HL-60 (cell line): ENCODE measurements at regions not wholly inside any gene's neighbourhood (a gene's known extent, or its start where the extent isn't known, plus 50 kb on each side); places are given as distances from the start of the nearest gene placed in this dataset.
"Not testable (repeated sequence)": the region's sequence is repeated elsewhere in the genome, so short reads cannot be mapped to it uniquely, and the experiment has no call there.

ENCODE experiments used
- DNase-seq, 2 experiments: peaks; one replicate each; pipeline ENCODE4 v3.0.0-alpha.2; 2010 to 2020; ENCODE audit warnings: low read depth in 1 of 2, low spot score in 1 of 2
- H3K27ac ChIP-seq: fragments of 250-450 bp; sonication (Bioruptor Pico); replicated peaks from 2 replicates; pipeline ENCODE4 v1.5.1; 2020; ENCODE audit warnings: mild to moderate bottlenecking, moderate library complexity
- H3K27me3 ChIP-seq: fragments of 250-450 bp; sonication (Bioruptor Pico); 2 replicates; pipeline ENCODE4 v1.5.1; 2021; ENCODE audit warnings: mild to moderate bottlenecking, moderate library complexity; ENCODE audit not compliant: insufficient read depth, poor library complexity, severe bottlenecking
- H3K4me3 ChIP-seq: replicated peaks from 2 replicates; pipeline ENCODE4 v1.5.1; 2011; ENCODE audit warnings: mild to moderate bottlenecking, control low read depth, low read length; ENCODE audit not compliant: insufficient read depth
- GABPA ChIP-seq: IDR thresholded peaks from 2 replicates; pipeline ENCODE4 v1.6.1; 2012; ENCODE audit warnings: low read depth
- POLR2AphosphoS5 ChIP-seq: IDR thresholded peaks from 2 replicates; pipeline ENCODE4 v1.6.1; 2012; ENCODE audit warnings: low read depth
- SPI1 ChIP-seq: IDR thresholded peaks from 2 replicates; pipeline ENCODE4 v1.6.1; 2012; ENCODE audit warnings: low read depth, mild to moderate bottlenecking, borderline replicate concordance
- TF ChIP-seq, protein P1 (sequence below): IDR thresholded peaks from 2 replicates; pipeline ENCODE4 v1.6.1; 2012; ENCODE audit warnings: low read depth; ENCODE audit not compliant: insufficient replicate concordance
- TF ChIP-seq, protein P2 (sequence below): IDR thresholded peaks from one replicate; pipeline ENCODE4 v1.5.1; 2011; ENCODE audit warnings: low read length, control low read depth, inconsistent platforms; ENCODE audit not compliant: insufficient read depth

DNA sequence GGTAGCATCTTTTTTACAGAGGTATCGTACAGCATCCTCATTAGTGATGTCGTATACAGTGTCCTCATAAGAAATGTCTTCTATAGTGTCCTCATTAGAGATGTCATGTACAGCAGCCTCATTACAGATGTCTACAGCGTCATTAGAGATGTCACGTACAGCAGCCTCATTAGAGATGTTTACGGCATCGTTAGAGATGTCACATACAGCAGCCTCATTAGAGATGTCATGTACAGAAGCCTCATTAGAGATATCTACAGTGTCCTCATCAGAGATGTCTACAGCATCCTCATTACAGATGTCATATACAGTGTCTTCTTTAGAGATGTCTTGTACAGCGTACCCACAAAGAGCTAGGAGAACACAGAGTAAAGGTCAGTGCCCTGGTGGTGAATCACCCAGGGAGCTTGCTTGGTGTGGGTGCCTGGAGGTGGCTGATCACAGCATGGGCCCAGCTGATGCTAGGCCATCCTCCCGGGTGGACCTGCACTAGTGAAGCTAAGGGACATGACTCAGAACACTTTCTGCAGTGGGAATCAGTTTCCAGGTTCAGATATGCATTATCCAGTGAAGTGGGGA lies 109.2 kb downstream of the IGLL1 start:
- DNase-seq: no peak
- no peak for TF ChIP-seq POLR2AphosphoS5
- no peak for TF ChIP-seq SPI1
- TF ChIP-seq, protein P1, sequence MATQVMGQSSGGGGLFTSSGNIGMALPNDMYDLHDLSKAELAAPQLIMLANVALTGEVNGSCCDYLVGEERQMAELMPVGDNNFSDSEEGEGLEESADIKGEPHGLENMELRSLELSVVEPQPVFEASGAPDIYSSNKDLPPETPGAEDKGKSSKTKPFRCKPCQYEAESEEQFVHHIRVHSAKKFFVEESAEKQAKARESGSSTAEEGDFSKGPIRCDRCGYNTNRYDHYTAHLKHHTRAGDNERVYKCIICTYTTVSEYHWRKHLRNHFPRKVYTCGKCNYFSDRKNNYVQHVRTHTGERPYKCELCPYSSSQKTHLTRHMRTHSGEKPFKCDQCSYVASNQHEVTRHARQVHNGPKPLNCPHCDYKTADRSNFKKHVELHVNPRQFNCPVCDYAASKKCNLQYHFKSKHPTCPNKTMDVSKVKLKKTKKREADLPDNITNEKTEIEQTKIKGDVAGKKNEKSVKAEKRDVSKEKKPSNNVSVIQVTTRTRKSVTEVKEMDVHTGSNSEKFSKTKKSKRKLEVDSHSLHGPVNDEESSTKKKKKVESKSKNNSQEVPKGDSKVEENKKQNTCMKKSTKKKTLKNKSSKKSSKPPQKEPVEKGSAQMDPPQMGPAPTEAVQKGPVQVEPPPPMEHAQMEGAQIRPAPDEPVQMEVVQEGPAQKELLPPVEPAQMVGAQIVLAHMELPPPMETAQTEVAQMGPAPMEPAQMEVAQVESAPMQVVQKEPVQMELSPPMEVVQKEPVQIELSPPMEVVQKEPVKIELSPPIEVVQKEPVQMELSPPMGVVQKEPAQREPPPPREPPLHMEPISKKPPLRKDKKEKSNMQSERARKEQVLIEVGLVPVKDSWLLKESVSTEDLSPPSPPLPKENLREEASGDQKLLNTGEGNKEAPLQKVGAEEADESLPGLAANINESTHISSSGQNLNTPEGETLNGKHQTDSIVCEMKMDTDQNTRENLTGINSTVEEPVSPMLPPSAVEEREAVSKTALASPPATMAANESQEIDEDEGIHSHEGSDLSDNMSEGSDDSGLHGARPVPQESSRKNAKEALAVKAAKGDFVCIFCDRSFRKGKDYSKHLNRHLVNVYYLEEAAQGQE: no peak
- no peak for TF ChIP-seq GABPA
- TF ChIP-seq, protein P2, sequence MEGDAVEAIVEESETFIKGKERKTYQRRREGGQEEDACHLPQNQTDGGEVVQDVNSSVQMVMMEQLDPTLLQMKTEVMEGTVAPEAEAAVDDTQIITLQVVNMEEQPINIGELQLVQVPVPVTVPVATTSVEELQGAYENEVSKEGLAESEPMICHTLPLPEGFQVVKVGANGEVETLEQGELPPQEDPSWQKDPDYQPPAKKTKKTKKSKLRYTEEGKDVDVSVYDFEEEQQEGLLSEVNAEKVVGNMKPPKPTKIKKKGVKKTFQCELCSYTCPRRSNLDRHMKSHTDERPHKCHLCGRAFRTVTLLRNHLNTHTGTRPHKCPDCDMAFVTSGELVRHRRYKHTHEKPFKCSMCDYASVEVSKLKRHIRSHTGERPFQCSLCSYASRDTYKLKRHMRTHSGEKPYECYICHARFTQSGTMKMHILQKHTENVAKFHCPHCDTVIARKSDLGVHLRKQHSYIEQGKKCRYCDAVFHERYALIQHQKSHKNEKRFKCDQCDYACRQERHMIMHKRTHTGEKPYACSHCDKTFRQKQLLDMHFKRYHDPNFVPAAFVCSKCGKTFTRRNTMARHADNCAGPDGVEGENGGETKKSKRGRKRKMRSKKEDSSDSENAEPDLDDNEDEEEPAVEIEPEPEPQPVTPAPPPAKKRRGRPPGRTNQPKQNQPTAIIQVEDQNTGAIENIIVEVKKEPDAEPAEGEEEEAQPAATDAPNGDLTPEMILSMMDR: no peak
- Histone ChIP-seq H3K27me3 (no peaks in the 10 kb centered on the region), H3K27ac (no peak overlapping the region), H3K4me3 (no peak overlapping the region)

DNA sequence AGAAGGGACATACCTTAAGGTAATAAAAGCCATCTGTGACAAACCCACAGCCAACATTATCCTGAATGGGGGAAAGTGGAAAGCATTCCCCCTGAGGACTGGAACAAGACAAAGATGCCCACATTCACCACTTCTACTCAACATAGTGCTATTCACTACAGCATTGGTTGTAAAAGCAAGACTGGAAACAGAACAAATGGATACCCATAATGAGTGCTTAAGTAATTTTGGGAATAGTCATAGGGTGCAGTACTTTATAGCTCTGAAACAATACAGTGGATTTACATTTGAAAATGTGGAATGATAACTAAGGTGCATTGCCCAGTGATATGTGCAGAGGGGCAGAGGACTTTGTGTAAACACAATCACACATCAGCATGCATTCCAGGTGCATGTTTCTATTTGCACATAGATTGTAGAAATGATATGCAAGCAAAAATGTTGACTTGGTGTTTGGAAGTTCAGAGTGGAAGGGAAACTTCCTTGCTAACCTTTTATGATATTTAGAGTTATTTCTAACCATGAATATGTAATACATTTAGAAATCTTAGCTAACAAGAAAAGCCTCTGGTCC lies 112.3 kb downstream of the IGLL1 start:
- DNase-seq: no peak
- TF ChIP-seq GABPA: no peak
- TF ChIP-seq, protein P1: no peak
- no peak for TF ChIP-seq POLR2AphosphoS5
- TF ChIP-seq SPI1: no peak
- TF ChIP-seq, protein P2: no peak
- H3K27ac ChIP-seq: no peak overlapping the region
- no peak overlapping the region for H3K4me3 ChIP-seq
- H3K27me3 ChIP-seq: peaks cover 4% of the 10 kb centered on the region

DNA sequence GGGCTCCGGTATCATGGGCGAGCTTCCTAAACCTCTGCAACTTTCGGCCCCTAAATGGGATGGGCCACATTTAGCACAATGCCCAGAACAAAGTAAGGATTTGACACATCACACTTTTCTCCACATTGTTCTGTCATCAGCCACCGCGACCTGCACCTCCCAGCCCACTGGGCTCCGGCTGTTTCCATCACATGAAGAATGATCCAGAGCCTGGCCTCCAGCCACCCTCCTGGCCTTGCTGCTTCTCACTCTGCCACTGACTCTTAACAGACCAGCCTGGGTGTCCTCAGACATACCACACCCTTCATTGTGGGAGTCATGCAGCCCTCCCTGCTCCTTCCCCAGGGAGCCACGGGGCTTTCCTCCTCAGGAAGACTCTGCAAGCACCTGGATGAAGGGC lies 113.7 kb downstream of the IGLL1 start:
- no peak for DNase-seq
- TF ChIP-seq SPI1 (no peak), GABPA (no peak), POLR2AphosphoS5 (no peak)
- TF ChIP-seq, protein P2: no peak
- TF ChIP-seq, protein P1: no peak
- Histone ChIP-seq H3K27me3 (peaks cover 4% of the 10 kb centered on the region), H3K27ac (no peak overlapping the region), H3K4me3 (no peak overlapping the region)

DNA sequence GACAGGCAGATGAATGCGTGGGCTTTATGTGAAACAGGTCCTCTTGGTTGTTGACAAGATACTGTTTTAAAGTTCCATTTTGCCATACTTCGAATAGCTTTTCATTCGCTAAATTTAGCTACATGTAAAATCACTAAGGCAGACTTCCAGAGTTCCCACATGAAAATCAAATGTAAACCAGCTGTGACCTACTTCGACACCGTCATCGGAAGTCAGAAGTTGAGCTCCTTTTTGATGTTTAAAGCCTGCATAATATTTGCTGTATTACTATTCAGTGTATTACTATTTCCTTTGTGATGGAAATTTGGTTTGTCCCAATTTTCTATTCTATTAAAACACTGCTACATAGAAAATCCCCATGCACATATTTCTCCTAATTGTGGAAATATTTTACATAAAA lies 115.3 kb downstream of the IGLL1 start:
- not testable (repeated sequence) for H3K27ac ChIP-seq, H3K4me3 ChIP-seq, DNase-seq, H3K27me3 ChIP-seq
